ENCODE measurements at regions not wholly inside any gene's neighbourhood (a gene's known extent, or its start where the extent isn't known, plus 50 kb on each side); places are given as distances from the start of the nearest gene placed in this dataset.
"Not testable (repeated sequence)": the region's sequence is repeated elsewhere in the genome, so short reads cannot be mapped to it uniquely, and the experiment has no call there.

- not testable (repeated sequence) for DNase-seq (ENCODE audit: low read depth)
These were observed 905.9 kb downstream of the SPATA31A6 start for GRCh38 chr9:43089337-43089736.

- DNase-seq (ENCODE audit: low read depth), result not testable (repeated sequence)
These were observed 926.9 kb downstream of the SPATA31A6 start for GRCh38 chr9:43110376-43110775.

GRCh38 chr9:43112846-43113245 lies 929.4 kb downstream of the SPATA31A6 start:
- DNase-seq (ENCODE audit: low read depth), result not testable (repeated sequence)

- not testable (repeated sequence) for DNase-seq (ENCODE audit: low read depth)
These were observed 932.4 kb downstream of the SPATA31A6 start for GRCh38 chr9:43115813-43116229.

GRCh38 chr9:43118088-43118865 lies 934.8 kb downstream of the SPATA31A6 start:
- DNase-seq (ENCODE audit: low read depth), result not testable (repeated sequence)

- DNase-seq (ENCODE audit: low read depth), result not testable (repeated sequence)
These were observed 936.1 kb downstream of the SPATA31A6 start for GRCh38 chr9:43119565-43119964.

- not testable (repeated sequence) for DNase-seq (ENCODE audit: low read depth)
These were observed 936.5 kb downstream of the SPATA31A6 start for GRCh38 chr9:43119978-43120377.

GRCh38 chr9:43125894-43126293 lies 942.4 kb downstream of the SPATA31A6 start:
- DNase-seq (ENCODE audit: low read depth), result not testable (repeated sequence)

GRCh38 chr9:43127026-43127775 lies 943.7 kb downstream of the SPATA31A6 start:
- not testable (repeated sequence) for DNase-seq (ENCODE audit: low read depth)

- not testable (repeated sequence) for DNase-seq (ENCODE audit: low read depth)
These were observed 944.5 kb downstream of the SPATA31A6 start for GRCh38 chr9:43127949-43128348.

- peak; percentile 24 for DNase-seq (ENCODE audit: low read depth)
These were observed 947.3 kb downstream of the SPATA31A6 start for GRCh38 chr9:43130744-43131171.

- peak; percentile 20 for DNase-seq (ENCODE audit: low read depth)
These were observed 952.0 kb downstream of the SPATA31A6 start for GRCh38 chr9:43135440-43135839.

GRCh38 chr9:43138909-43139308 lies 955.5 kb downstream of the SPATA31A6 start:
- not testable (repeated sequence) for DNase-seq (ENCODE audit: low read depth)

- not testable (repeated sequence) for DNase-seq (ENCODE audit: low read depth)
These were observed 955.9 kb downstream of the SPATA31A6 start for GRCh38 chr9:43139349-43139748.

GRCh38 chr9:43139878-43140608 lies 956.6 kb downstream of the SPATA31A6 start:
- not testable (repeated sequence) for DNase-seq (ENCODE audit: low read depth)
